Neural progenitor cell (in vitro differentiated cells): ENCODE measurements at regions not wholly inside any gene's neighbourhood (a gene's known extent, or its start where the extent isn't known, plus 50 kb on each side); places are given as distances from the start of the nearest gene placed in this dataset.
"Not testable (repeated sequence)": the region's sequence is repeated elsewhere in the genome, so short reads cannot be mapped to it uniquely, and the experiment has no call there.

ENCODE experiments used
- DNase-seq: peaks from one replicate; pipeline ENCODE4 v3.0.0-alpha.2; 2016; ENCODE audit warnings: low spot score
- H2AFZ ChIP-seq: fragments of 200-600 bp; sonication (generic); replicated peaks from 2 replicates; pipeline ENCODE4 v1.6.1; 2016; ENCODE audit warnings: antibody characterized with exemption
- H3F3A ChIP-seq: fragments of 200-600 bp; sonication (generic); 2 replicates; pipeline ENCODE4 v1.6.1; 2016; ENCODE audit warnings: antibody characterized with exemption, low read depth
- H3K27ac ChIP-seq: fragments of 200-600 bp; sonication (generic); 2 replicates; pipeline ENCODE4 v1.5.1; 2016; ENCODE audit warnings: mild to moderate bottlenecking
- H3K27me3 ChIP-seq: fragments of 200-600 bp; sonication (generic); 2 replicates; pipeline ENCODE4 v1.6.1; 2016; ENCODE audit warnings: mild to moderate bottlenecking, moderate library complexity
- H3K36me3 ChIP-seq: fragments of 200-600 bp; sonication (generic); 2 replicates; pipeline ENCODE4 v1.5.1; 2016
- H3K4me1 ChIP-seq: fragments of 200-600 bp; sonication (generic); 2 replicates; pipeline ENCODE4 v1.6.1; 2016; ENCODE audit warnings: mixed run types
- H3K4me2 ChIP-seq: fragments of 200-600 bp; sonication (generic); 2 replicates; pipeline ENCODE4 v1.6.1; 2016
- H3K4me3 ChIP-seq: fragments of 200-600 bp; sonication (generic); 2 replicates; pipeline ENCODE4 v1.5.1; 2016
- H3K79me2 ChIP-seq: fragments of 200-600 bp; sonication (generic); 2 replicates; pipeline ENCODE4 v1.6.1; 2016; ENCODE audit warnings: low read depth
- H3K9ac ChIP-seq: fragments of 200-600 bp; sonication (generic); 2 replicates; pipeline ENCODE4 v1.6.1; 2016
- H3K9me3 ChIP-seq: fragments of 200-600 bp; sonication (generic); 2 replicates; pipeline ENCODE4 v1.5.1; 2016; ENCODE audit warnings: low read depth
- H4K20me1 ChIP-seq: fragments of 200-600 bp; sonication (generic); 2 replicates; pipeline ENCODE4 v1.6.1; 2016; ENCODE audit warnings: low read depth
- H3K27ac Mint-ChIP-seq: 3 replicates; pipeline ENCODE4 v1.8.0; 2021; ENCODE audit warnings: mixed read lengths
- H3K27me3 Mint-ChIP-seq: 2 replicates; pipeline ENCODE4 v1.8.0; 2022; ENCODE audit warnings: low read depth, mild to moderate bottlenecking, inconsistent platforms, moderate library complexity, mixed read lengths; ENCODE audit not compliant: insufficient read depth
- H3K36me3 Mint-ChIP-seq: 3 replicates; pipeline ENCODE4 v1.8.0; 2021; ENCODE audit warnings: mixed read lengths
- H3K4me1 Mint-ChIP-seq: 3 replicates; pipeline ENCODE4 v1.8.0; 2021; ENCODE audit warnings: mixed read lengths
- H3K4me3 Mint-ChIP-seq: 3 replicates; pipeline ENCODE4 v1.8.0; 2021; ENCODE audit warnings: mild to moderate bottlenecking, moderate library complexity, mixed read lengths
- H3K9me3 Mint-ChIP-seq: 3 replicates; pipeline ENCODE4 v1.8.0; 2020; ENCODE audit warnings: mixed read lengths
- EZH2 ChIP-seq: fragments of 200-600 bp; sonication (generic); IDR thresholded peaks from 2 replicates; pipeline ENCODE4 v1.6.1; 2017; ENCODE audit warnings: antibody characterized with exemption, mild to moderate bottlenecking, moderate library complexity
- EZH2phosphoT487 ChIP-seq: fragments of 200-600 bp; sonication (generic); IDR thresholded peaks from 2 replicates; pipeline ENCODE4 v1.6.1; 2017; ENCODE audit warnings: antibody characterized with exemption
- TF ChIP-seq, protein P1 (sequence below): fragments of 200-600 bp; sonication (generic); IDR thresholded peaks from 2 replicates; pipeline ENCODE4 v1.5.1; 2017; ENCODE audit warnings: antibody characterized with exemption, mild to moderate bottlenecking

DNA sequence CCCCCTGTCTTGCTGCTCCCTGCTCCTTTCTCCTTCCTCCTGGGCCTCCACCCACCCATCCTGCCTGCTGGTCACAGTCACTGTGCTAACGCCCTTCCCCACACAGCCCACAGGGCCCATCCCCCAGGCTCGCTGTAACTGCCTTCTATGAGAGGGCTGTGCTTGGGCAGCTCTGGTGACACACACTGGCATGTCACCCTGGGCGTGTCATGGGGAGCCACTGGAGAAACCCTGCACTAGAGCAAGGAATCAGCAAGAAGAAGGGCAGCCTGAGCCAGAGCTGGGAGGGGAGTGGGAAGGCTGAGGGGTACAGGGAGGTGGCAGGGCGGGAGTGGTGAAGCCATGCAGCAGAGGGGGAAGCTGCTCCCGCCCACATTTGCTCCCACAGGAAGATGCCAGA, 128.4 kb upstream of the FOXD4L5 start:
- DNase-seq, result not testable (repeated sequence)

DNA sequence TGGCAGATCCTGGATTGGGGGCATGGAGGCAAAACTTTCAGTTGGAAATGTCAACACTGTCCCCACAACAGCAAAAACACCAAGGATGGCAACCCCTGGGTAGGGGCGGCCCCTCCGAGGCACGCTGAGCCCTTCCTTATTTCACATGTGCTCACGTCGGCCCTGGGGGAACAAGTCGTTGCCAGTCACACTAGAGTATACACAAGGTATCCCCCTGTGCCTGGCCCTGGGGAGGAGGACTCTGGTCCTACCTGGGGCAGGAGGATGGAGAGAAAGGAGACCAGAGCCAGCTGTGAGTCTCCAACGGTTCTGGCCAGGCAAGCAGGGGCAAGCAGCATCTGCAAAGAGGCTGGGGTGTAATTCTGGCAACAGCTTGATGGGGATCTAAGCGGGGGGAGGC, 126.9 kb upstream of the FOXD4L5 start:
- H3K4me1 Mint-ChIP-seq, result no peaks in the 10 kb centered on the region

More for the DNA sequence above, 128.4 kb upstream of the FOXD4L5 start:
- H3F3A ChIP-seq, H3K9me3 ChIP-seq, H3K27me3 ChIP-seq, H4K20me1 ChIP-seq, H3K4me3 ChIP-seq, H3K27ac ChIP-seq, H3K4me1 ChIP-seq, H3K4me3 Mint-ChIP-seq, H3K79me2 ChIP-seq, H2AFZ ChIP-seq, H3K27me3 Mint-ChIP-seq, H3K9ac ChIP-seq, H3K36me3 ChIP-seq, H3K27ac Mint-ChIP-seq, H3K4me2 ChIP-seq, H3K36me3 Mint-ChIP-seq, H3K4me1 Mint-ChIP-seq: not testable (repeated sequence)
- H3K9me3 Mint-ChIP-seq, result peaks cover 51% of the 10 kb centered on the region

DNA sequence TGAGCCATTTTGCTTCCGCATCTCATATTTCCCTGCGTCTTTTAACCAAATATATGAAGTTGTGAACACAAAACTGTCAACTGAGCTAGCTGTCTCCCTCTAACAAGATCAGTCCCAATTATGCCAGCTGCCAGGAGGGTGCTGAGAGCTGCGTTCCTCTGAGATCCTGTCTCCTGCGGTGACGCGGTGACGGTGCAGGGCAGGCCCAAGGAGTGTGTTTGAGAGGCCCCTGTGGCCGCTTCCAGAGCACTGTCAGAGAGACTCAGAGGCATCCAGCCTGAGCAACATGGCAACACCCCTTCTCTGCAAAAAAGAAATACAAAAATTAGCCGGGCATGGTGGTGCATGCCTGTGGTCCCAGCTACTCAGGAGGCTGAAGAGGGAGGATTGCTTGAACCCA, 126.3 kb upstream of the FOXD4L5 start:
- no peak overlapping the region for H3K9ac ChIP-seq
- TF ChIP-seq, protein P1, sequence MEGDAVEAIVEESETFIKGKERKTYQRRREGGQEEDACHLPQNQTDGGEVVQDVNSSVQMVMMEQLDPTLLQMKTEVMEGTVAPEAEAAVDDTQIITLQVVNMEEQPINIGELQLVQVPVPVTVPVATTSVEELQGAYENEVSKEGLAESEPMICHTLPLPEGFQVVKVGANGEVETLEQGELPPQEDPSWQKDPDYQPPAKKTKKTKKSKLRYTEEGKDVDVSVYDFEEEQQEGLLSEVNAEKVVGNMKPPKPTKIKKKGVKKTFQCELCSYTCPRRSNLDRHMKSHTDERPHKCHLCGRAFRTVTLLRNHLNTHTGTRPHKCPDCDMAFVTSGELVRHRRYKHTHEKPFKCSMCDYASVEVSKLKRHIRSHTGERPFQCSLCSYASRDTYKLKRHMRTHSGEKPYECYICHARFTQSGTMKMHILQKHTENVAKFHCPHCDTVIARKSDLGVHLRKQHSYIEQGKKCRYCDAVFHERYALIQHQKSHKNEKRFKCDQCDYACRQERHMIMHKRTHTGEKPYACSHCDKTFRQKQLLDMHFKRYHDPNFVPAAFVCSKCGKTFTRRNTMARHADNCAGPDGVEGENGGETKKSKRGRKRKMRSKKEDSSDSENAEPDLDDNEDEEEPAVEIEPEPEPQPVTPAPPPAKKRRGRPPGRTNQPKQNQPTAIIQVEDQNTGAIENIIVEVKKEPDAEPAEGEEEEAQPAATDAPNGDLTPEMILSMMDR, result no peak
- no peak for TF ChIP-seq EZH2phosphoT487
- TF ChIP-seq EZH2, result no peak
- H3K36me3 ChIP-seq, result no peaks in the 10 kb centered on the region
- H3K27me3 Mint-ChIP-seq, result peaks cover 5% of the 10 kb centered on the region
- no peak overlapping the region for H3K27ac ChIP-seq
- no peaks in the 10 kb centered on the region for H3K4me1 ChIP-seq
- DNase-seq, result no peak
- H4K20me1 ChIP-seq, result no peaks in the 10 kb centered on the region
- H3K27me3 ChIP-seq, result no peaks in the 10 kb centered on the region
- H3K4me2 ChIP-seq, result no peak overlapping the region
- no peak overlapping the region for H3K4me3 ChIP-seq
- H3K36me3 Mint-ChIP-seq, result peaks cover 4% of the 10 kb centered on the region
- H3K27ac Mint-ChIP-seq, result no peak overlapping the region
- no peak overlapping the region for H3K4me3 Mint-ChIP-seq
- H3K9me3 Mint-ChIP-seq, result peaks cover 59% of the 10 kb centered on the region
- H2AFZ ChIP-seq, result no peak overlapping the region
- H3K4me1 Mint-ChIP-seq, result no peaks in the 10 kb centered on the region
- no peaks in the 10 kb centered on the region for H3K79me2 ChIP-seq
- peaks cover 10% of the 10 kb centered on the region for H3K9me3 ChIP-seq
- H3F3A ChIP-seq, result no peaks in the 10 kb centered on the region

More for the DNA sequence above, 126.9 kb upstream of the FOXD4L5 start:
- Histone ChIP-seq H3K4me2 (no peak overlapping the region), H3K27me3 (no peaks in the 10 kb centered on the region), H3K27ac (no peak overlapping the region), H3K9ac (no peak overlapping the region), H3K4me1 (no peaks in the 10 kb centered on the region), H3K36me3 (no peaks in the 10 kb centered on the region), H4K20me1 (no peaks in the 10 kb centered on the region), H3K79me2 (no peaks in the 10 kb centered on the region), H3F3A (no peaks in the 10 kb centered on the region), H3K4me3 (no peak overlapping the region), H2AFZ (no peak overlapping the region), H3K9me3 (peaks cover 10% of the 10 kb centered on the region)
- TF ChIP-seq EZH2phosphoT487, result no peak
- TF ChIP-seq, protein P1, result no peak
- TF ChIP-seq EZH2, result no peak
- Mint-ChIP-seq H3K4me3 (no peak overlapping the region), H3K27me3 (peaks cover 5% of the 10 kb centered on the region), H3K27ac (no peak overlapping the region), H3K9me3 (peaks cover 58% of the 10 kb centered on the region), H3K36me3 (peaks cover 4% of the 10 kb centered on the region)
- DNase-seq, result no peak

DNA sequence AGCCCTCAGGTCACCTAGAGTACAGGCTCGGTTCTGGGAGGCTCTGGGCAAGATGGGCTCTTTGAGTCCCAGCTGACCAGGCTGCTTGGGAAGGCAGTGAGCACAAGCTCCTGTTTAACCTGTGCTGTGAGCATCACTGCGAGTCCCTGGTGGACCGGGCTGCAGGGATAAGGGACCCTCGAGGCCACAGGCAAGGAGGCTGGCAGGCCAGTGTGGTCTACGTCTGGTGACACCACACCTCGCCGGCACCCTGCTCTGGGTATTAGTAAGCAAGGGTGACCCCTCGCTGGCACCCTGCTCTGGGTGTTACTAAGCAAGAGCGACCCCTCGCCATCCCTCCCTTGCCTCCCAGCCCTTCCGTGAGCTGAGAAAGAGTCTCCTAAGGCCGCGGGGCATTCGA, 125.9 kb upstream of the FOXD4L5 start:
- DNase-seq, result no peak
- TF ChIP-seq, protein P1, result no peak
- TF ChIP-seq EZH2phosphoT487, result no peak
- no peak for TF ChIP-seq EZH2
- Histone ChIP-seq H3K27ac (no peak overlapping the region), H3F3A (no peaks in the 10 kb centered on the region), H3K27me3 (no peaks in the 10 kb centered on the region), H3K36me3 (no peaks in the 10 kb centered on the region), H3K9me3 (peaks cover 10% of the 10 kb centered on the region), H4K20me1 (no peaks in the 10 kb centered on the region), H3K4me2 (no peak overlapping the region), H2AFZ (no peak overlapping the region), H3K4me1 (no peaks in the 10 kb centered on the region), H3K9ac (no peak overlapping the region), H3K79me2 (no peaks in the 10 kb centered on the region), H3K4me3 (no peak overlapping the region)
- Mint-ChIP-seq H3K9me3 (peaks cover 63% of the 10 kb centered on the region), H3K36me3 (peaks cover 4% of the 10 kb centered on the region), H3K27ac (no peak overlapping the region), H3K27me3 (peaks cover 5% of the 10 kb centered on the region), H3K4me3 (no peak overlapping the region), H3K4me1 (no peaks in the 10 kb centered on the region)
